NCI-H526 (cell line): ENCODE measurements at regions not wholly inside any gene's neighbourhood (a gene's known extent, or its start where the extent isn't known, plus 50 kb on each side); places are given as distances from the start of the nearest gene placed in this dataset.
"Not testable (repeated sequence)": the region's sequence is repeated elsewhere in the genome, so short reads cannot be mapped to it uniquely, and the experiment has no call there.

Source experiments
- DNase-seq, 2 experiments: peaks; one replicate each; lab custom pipeline; 2025; lab: John Stamatoyannopoulos, UW

GRCh38 chr6:137933696-137934095, 66.6 kb downstream of the TNFAIP3 start:
- DNase-seq: no peak

DNA sequence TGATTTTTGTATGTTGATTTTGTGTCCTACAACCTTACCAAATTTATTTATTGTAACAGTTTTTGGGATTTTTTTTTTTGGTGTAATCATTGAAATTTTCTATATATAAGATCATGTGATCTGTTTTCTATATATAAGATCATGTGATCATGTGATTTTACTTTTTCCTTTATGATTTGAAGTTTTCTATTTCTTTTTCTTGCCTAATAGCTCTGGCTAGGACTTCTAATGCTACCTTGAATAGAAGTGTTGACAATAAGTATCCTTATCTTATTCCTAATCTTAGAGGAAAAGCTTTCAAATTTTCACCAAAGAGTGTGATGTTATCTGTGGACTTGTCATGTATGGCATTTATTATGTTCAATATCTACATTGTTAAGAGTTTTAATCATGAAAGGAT, 69.7 kb downstream of the TNFAIP3 start:
- no peak for DNase-seq

- no peak for DNase-seq
Observed at GRCh38 chr6:137937834-137938233, 70.8 kb downstream of the TNFAIP3 start.

GRCh38 chr6:137938770-137939379, 71.8 kb downstream of the TNFAIP3 start:
- DNase-seq: no peak

GRCh38 chr6:137941995-137942394, 74.9 kb downstream of the TNFAIP3 start:
- no peak for DNase-seq

- DNase-seq: no peak
Observed at GRCh38 chr6:137942736-137943135, 75.7 kb downstream of the TNFAIP3 start.

DNA sequence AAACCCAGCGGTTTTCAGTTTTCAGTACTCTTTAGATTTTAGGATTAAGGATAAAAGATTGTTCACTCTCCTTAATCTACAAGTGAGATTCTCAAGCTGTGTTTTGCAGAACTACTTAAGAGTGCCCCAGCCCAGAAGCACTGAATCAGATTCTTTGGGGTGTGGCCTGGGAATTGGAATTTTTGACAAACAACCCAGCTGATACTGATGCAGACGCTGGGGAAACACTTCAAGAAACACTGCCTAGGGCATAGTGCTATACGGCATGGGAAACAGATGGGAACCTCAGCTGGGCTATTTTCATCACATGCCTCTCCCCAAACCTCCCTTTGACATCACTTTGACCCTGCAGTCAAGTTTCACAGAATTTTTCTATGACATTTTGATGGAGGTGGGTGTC, 77.3 kb downstream of the TNFAIP3 start:
- DNase-seq: not testable (repeated sequence)

GRCh38 chr6:137944793-137945498, 77.9 kb downstream of the TNFAIP3 start:
- peak; percentile 3 to 35 for DNase-seq

- DNase-seq: no peak
Observed at GRCh38 chr6:137949686-137950390, 82.8 kb downstream of the TNFAIP3 start.

- DNase-seq: peak in 1 of 2 experiments; percentile 4
Observed at GRCh38 chr6:137950581-137950980, 83.5 kb downstream of the TNFAIP3 start.

DNA sequence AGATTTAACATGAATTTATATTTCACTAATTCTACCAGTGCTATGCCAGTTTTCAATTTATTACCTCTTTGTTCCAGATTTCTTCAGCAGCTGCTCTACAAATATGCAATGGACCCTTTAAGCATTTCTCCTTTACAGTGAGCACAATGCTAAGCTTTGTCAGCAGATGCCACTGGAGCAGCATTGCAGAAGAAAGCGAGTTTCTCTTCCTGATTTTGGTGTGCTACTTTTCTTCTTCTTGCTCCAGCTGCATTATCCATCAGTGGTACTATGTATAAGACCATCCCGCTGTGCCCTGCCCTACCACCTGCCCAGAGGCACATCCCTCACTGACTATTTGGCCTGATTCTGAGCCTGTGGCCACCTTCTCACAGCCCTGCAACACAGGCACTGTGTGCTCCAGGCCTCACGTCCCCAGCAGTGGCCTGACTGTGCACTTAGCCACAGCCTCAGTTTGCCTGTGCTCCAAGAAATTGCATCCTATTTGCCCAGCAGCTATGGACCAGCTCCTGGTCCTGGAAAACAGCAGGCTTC, 84.1 kb downstream of the TNFAIP3 start:
- DNase-seq: no peak

GRCh38 chr6:137952247-137952646, 85.2 kb downstream of the TNFAIP3 start:
- no peak for DNase-seq

- no peak for DNase-seq
Observed at GRCh38 chr6:137953761-137954160, 86.7 kb downstream of the TNFAIP3 start.

DNA sequence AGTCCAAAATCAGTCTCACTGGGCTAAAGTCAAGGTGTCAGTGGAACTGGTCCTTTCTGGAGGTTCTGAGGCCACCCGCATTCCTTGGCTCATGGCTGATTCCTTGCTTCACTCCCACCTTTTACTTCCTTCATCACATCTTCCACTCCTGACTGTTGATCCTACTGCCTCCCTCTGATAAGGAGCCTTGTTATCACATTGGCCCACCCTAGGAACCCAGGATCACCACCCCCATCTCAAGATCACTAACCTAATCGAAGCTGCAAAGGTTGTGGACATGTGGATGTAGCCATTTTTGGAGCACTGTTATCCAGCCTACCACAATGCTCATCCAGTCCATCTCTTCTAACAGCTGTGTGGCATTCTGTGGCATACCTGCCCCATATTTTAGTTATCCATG, 87.2 kb downstream of the TNFAIP3 start:
- DNase-seq: no peak

GRCh38 chr6:137956098-137956488, 89.0 kb downstream of the TNFAIP3 start:
- no peak for DNase-seq

DNA sequence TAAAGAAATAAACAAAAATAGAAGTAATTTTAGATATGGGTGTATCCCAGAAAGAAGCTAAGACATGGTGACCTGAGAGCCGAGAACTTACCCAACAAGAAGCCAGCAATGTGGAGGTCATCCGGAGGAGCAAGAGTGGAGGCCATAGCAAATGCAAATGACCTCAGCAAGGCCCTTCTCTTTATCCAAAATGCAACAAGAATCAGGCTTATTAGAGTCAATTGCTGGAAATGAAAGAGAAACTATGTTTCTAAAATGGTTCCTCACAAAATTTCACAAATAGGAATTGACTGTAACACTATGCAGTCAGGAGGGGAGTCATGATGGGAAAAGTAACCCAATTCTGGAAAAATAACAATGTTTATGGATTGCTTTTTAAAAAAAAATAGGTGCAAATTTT, 90.4 kb downstream of the TNFAIP3 start:
- no peak for DNase-seq

DNA sequence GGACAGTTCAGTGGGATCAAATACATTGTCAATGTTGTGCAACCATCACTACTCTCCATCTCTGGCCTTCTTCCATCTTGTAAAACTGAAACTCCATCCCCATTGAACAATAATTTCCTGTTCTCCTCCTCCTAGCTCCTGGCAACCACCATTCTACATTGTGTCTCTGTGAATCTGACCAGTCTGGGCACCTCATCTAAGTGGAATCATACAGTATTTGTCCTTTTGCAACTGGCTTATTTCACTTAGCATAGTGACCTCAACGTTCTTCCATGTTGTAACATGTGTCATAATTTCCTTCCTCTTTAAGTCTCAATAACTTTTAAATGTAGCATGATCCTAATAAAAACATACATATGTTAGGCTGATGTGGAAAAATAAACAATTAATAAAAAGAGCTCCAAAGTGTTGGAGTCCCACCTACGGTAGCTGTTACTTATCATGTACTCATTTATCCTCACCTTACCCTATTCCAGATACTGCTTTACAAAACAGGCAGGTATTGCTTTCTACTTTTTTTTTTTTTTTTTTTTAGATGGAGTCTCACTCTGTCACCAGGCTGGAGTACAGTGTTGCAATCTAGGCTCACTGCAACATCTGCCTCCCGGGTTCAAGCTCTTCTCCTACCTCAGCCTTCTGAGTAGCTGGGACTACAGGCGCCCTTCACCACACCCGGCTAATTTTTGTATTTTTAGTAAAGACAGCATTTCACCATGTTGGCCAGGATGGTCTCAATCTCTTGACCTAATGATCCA, 91.9 kb downstream of the TNFAIP3 start:
- no peak for DNase-seq

DNA sequence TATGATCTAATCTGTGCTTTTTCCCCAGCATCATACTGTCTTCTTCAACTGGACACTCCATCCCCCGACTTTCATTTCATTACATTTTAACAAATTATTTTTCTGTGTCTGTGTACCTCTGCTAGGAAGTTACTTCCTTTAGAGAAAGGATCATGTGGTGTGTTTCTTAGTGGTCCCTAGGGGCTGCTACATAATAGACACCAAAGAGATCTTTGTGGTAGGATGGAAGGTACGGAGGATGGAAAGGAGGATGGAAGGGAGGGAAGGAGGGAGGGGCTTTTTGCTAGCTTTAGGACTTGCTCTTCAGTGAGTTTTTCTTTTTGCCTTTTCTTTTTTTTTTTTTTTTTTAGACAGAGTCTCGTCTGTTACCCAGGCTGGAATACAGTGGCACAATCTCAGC, 95.7 kb downstream of the TNFAIP3 start:
- no peak for DNase-seq

DNA sequence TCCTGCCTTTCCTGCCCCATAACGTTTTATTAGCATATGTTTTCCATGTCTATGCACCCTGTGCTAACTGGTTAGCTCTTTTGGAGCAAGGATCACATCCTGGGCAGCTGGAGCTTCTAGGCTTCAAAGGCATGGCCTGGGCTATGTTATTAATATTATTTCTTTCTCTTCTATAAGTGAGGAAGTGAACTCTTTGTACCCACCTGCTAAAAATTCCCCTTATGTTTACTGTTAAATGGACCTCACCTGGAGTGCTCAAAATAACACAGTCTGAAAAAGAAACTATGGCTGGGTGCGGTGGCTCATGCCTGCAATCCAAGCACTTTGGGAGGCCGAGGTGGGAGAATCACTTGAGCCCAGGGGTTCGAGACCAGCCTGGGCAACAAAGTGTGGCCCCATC, 97.8 kb downstream of the TNFAIP3 start:
- DNase-seq: no peak

GRCh38 chr6:137967689-137968454, 100.8 kb downstream of the TNFAIP3 start:
- DNase-seq: no peak

- no peak for DNase-seq
Observed at GRCh38 chr6:137968455-137968804, 101.4 kb downstream of the TNFAIP3 start.

- no peak for DNase-seq
Observed at GRCh38 chr6:137968901-137969300, 101.8 kb downstream of the TNFAIP3 start.
